SK-N-SH (cell line): ENCODE measurements at regions not wholly inside any gene's neighbourhood (a gene's known extent, or its start where the extent isn't known, plus 50 kb on each side); places are given as distances from the start of the nearest gene placed in this dataset.

ENCODE experiments used
- CTCF ChIA-PET: fragments of 300-600, 350-600 bp; formaldehyde crosslinking; extraction: SDS; loops from one replicate; lab custom pipeline; 2021; lab: Yijun Ruan, JAX
- POLR2A ChIA-PET: fragments of 350-600 bp; sonication (Branson Sonifier 250); formaldehyde crosslinking; extraction: SDS; loops from one replicate; lab custom pipeline; 2020; ENCODE audit warnings: antibody characterized with exemption, inconsistent platforms; lab: Yijun Ruan, JAX
- DNase-seq: peaks from one replicate; pipeline ENCODE4 v3.0.0; 2012
- H2AFZ ChIP-seq: fragments of 200-600 bp; sonication (generic); 2 replicates; pipeline ENCODE4 v1.8.1; 2016; ENCODE audit warnings: antibody characterized with exemption, mild to moderate bottlenecking, low read depth
- H3F3A ChIP-seq: fragments of 200-600 bp; sonication (generic); replicated peaks from 2 replicates; pipeline ENCODE3; 2016; ENCODE audit warnings: antibody characterized with exemption, mild to moderate bottlenecking; ENCODE audit not compliant: insufficient read depth
- H3K27ac ChIP-seq, 2 experiments: fragments of 200-500 bp in 1 of 2; fragments of 200-600 bp in 1 of 2; sonication (Bioruptor generic) in 1 of 2; sonication (generic), shearing (Covaris generic) in 1 of 2; 2 replicates each; pipeline versions ENCODE4 v1.5.1 to v1.6.1; 2014 to 2016; ENCODE audit warnings: low read depth in 2 of 2, inconsistent platforms in 1 of 2, low read length in 1 of 2, mild to moderate bottlenecking in 1 of 2, mixed read lengths in 1 of 2
- H3K27me3 ChIP-seq: fragments of 200-600 bp; sonication (generic), shearing (Covaris generic); 2 replicates; pipeline ENCODE4 v1.6.1; 2016; ENCODE audit warnings: mixed run types; ENCODE audit not compliant: insufficient read depth
- H3K36me3 ChIP-seq, 2 experiments: fragments of 200-500 bp in 1 of 2; fragments of 200-600 bp in 1 of 2; sonication (Bioruptor generic) in 1 of 2; sonication (generic) in 1 of 2; replicated peaks in 1 of 2; 2 replicates each; pipeline versions ENCODE3 to v1.5.1; 2014 to 2016; ENCODE audit warnings: low read length in 1 of 2, mild to moderate bottlenecking in 1 of 2; ENCODE audit not compliant: insufficient read depth in 2 of 2, control insufficient read depth in 1 of 2
- H3K4me1 ChIP-seq, 2 experiments: fragments of 200-500 bp in 1 of 2; fragments of 200-600 bp in 1 of 2; sonication (Bioruptor generic) in 1 of 2; sonication (generic), shearing (Covaris generic) in 1 of 2; 2 replicates each; pipeline versions ENCODE4 v1.5.1 to v1.6.1; 2014 to 2016; ENCODE audit warnings: low read depth in 1 of 2, low read length in 1 of 2, mixed run types in 1 of 2; ENCODE audit not compliant: insufficient read depth in 2 of 2, control insufficient read depth in 1 of 2
- H3K4me2 ChIP-seq: fragments of 200-600 bp; sonication (generic), shearing (Covaris generic); 2 replicates; pipeline ENCODE4 v1.6.1; 2017; ENCODE audit warnings: mixed run types
- H3K4me3 ChIP-seq, 2 experiments: fragments of 200-500 bp in 1 of 2; fragments of 200-600 bp in 1 of 2; sonication (Bioruptor generic) in 1 of 2; sonication (generic), shearing (Covaris generic) in 1 of 2; 2 replicates each; pipeline versions ENCODE4 v1.5.1 to v1.8.1; 2014 to 2016; ENCODE audit warnings: low read depth in 2 of 2, inconsistent platforms in 1 of 2, low read length in 1 of 2, mild to moderate bottlenecking in 1 of 2, mixed read lengths in 1 of 2, moderate library complexity in 1 of 2
- H3K79me2 ChIP-seq: fragments of 200-600 bp; sonication (generic); 2 replicates; pipeline ENCODE4 v1.8.1; 2017; ENCODE audit warnings: mild to moderate bottlenecking; ENCODE audit not compliant: insufficient read depth
- H3K9ac ChIP-seq: fragments of 200-600 bp; sonication (generic); 2 replicates; pipeline ENCODE4 v1.6.1; 2017; ENCODE audit warnings: mixed run types
- H3K9me2 ChIP-seq: fragments of 200-600 bp; sonication (generic); 2 replicates; pipeline ENCODE4 v1.6.1; 2017; ENCODE audit warnings: mixed run types
- H3K9me3 ChIP-seq: fragments of 200-600 bp; sonication (generic); 2 replicates; pipeline ENCODE4 v1.6.1; 2017; ENCODE audit warnings: mixed run types, mild to moderate bottlenecking, moderate library complexity
- H4K20me1 ChIP-seq: fragments of 200-600 bp; sonication (generic); 2 replicates; pipeline ENCODE4 v1.6.1; 2017; ENCODE audit warnings: mild to moderate bottlenecking, mixed run types; ENCODE audit not compliant: insufficient read depth
- CTCF ChIP-seq: fragments of 200-600 bp; sonication (generic); IDR thresholded peaks from 2 replicates; pipeline ENCODE4 v1.6.1; 2017; ENCODE audit warnings: antibody characterized with exemption, mild to moderate bottlenecking, moderate library complexity
- FOSL2 ChIP-seq: IDR thresholded peaks from 2 replicates; pipeline ENCODE4 v1.4.0; 2012; ENCODE audit warnings: low read depth, mild to moderate bottlenecking, moderate library complexity, borderline replicate concordance
- FOXJ3 ChIP-seq: sonication (generic); formaldehyde crosslinking; IDR thresholded peaks from 2 replicates; pipeline ENCODE4 v1.5.1; 2020; ENCODE audit warnings: mild to moderate bottlenecking, missing genetic modification reagents
- FOXM1 ChIP-seq: IDR thresholded peaks from 2 replicates; pipeline ENCODE4 v1.4.0; 2012; ENCODE audit warnings: low read depth, mild to moderate bottlenecking
- JUND ChIP-seq: IDR thresholded peaks from 2 replicates; pipeline ENCODE4 v1.4.0; 2012
- MAX ChIP-seq: IDR thresholded peaks from 2 replicates; pipeline ENCODE4 v1.4.0; 2012; ENCODE audit warnings: low read depth
- MEF2A ChIP-seq: IDR thresholded peaks from 2 replicates; pipeline ENCODE4 v1.4.0; 2012; ENCODE audit warnings: low read depth, borderline replicate concordance
- MXI1 ChIP-seq: IDR thresholded peaks from 2 replicates; pipeline ENCODE4 v1.6.1; 2012; ENCODE audit warnings: mild to moderate bottlenecking, low read depth, low read length, improper control_type of control experiment
- POLR2AphosphoS5 ChIP-seq: IDR thresholded peaks from 2 replicates; pipeline ENCODE4 v1.6.1; 2012; ENCODE audit warnings: low read depth, low read length
- RAD21 ChIP-seq: IDR thresholded peaks from 2 replicates; pipeline ENCODE4 v1.6.1; 2012; ENCODE audit warnings: mild to moderate bottlenecking, low read length
- RCOR1 ChIP-seq: fragments of 150-350 bp; IDR thresholded peaks from 2 replicates; pipeline ENCODE4 v1.6.1; 2017; ENCODE audit warnings: antibody characterized with exemption, low read length
- SIN3A ChIP-seq: IDR thresholded peaks from 2 replicates; pipeline ENCODE4 v1.6.1; 2012; ENCODE audit warnings: low read depth, mild to moderate bottlenecking, low read length, moderate library complexity, borderline replicate concordance
- TAF1 ChIP-seq: IDR thresholded peaks from 2 replicates; pipeline ENCODE4 v1.6.1; 2012; ENCODE audit warnings: low read depth, mild to moderate bottlenecking, low read length, moderate library complexity, borderline replicate concordance
- TCF12 ChIP-seq: IDR thresholded peaks from 2 replicates; pipeline ENCODE4 v1.4.0; 2012
- TEAD4 ChIP-seq: IDR thresholded peaks from 2 replicates; pipeline ENCODE4 v1.4.0; 2012; ENCODE audit warnings: mild to moderate bottlenecking, borderline replicate concordance; ENCODE audit not compliant: insufficient read depth
- USF2 ChIP-seq: fragments of 150-350 bp; IDR thresholded peaks from 2 replicates; pipeline ENCODE4 v1.6.1; 2017; ENCODE audit warnings: antibody characterized with exemption, low read length, low read depth, borderline replicate concordance
- YY1 ChIP-seq: IDR thresholded peaks from 2 replicates; pipeline ENCODE4 v1.4.0; 2012; ENCODE audit warnings: low read depth, mild to moderate bottlenecking
- WGBS: methylation state at CpG from one replicate; pipeline ENCODE4 v1.1.6; 2017; ENCODE audit warnings: low lambda C conversion rate; 5-methylcytosine and 5-hydroxymethylcytosine counted together

- Histone ChIP-seq H2AFZ (no peak overlapping the region), H3F3A (no peaks in the 10 kb centered on the region), H3K4me2 (no peak overlapping the region), H3K9ac (no peak overlapping the region), H4K20me1 (no peaks in the 10 kb centered on the region), H3K9me3 (peaks cover 4% of the 10 kb centered on the region; the same call in 1 of the 2 replicates), H3K4me1 (no peaks in the 10 kb centered on the region), H3K4me3 (no peak overlapping the region), H3K36me3 (no peaks in the 10 kb centered on the region), H3K27me3 (no peaks in the 10 kb centered on the region), H3K27ac (no peak overlapping the region), H3K9me2 (no peaks in the 10 kb centered on the region), H3K79me2 (no peaks in the 10 kb centered on the region)
- ChIA-PET POLR2A (no interaction called here), CTCF (no interaction called here)
- 6% methylated on average over 2 of the region's 2 CpGs for WGBS
- DNase-seq, result no peak
- TF ChIP-seq TEAD4, result no peak
- TF ChIP-seq CTCF, result no peak
- TF ChIP-seq FOSL2, result no peak
- no peak for TF ChIP-seq RCOR1
- no peak for TF ChIP-seq POLR2AphosphoS5
Measured at GRCh38 chr4:23602720-23603119, 287.1 kb downstream of the PPARGC1A start.

- H4K20me1 ChIP-seq, result no peaks in the 10 kb centered on the region
- ChIA-PET POLR2A (no interaction called here), CTCF (no interaction called here)
- WGBS, result 12% methylated on average over 3 of the region's 3 CpGs
- TF ChIP-seq FOXM1 (no peak), MAX (no peak), MEF2A (no peak), USF2 (no peak), YY1 (no peak), JUND (no peak), POLR2AphosphoS5 (no peak), TCF12 (no peak), TAF1 (no peak), MXI1 (no peak), SIN3A (no peak), RAD21 (no peak), FOXJ3 (CRISPR knock-in tag) (no peak)
- no peaks in the 10 kb centered on the region for H3F3A ChIP-seq
- H3K79me2 ChIP-seq, result no peaks in the 10 kb centered on the region
- H3K9me3 ChIP-seq, result no peaks in the 10 kb centered on the region
- H3K9ac ChIP-seq, result no peak overlapping the region
- H3K36me3 ChIP-seq, result no peaks in the 10 kb centered on the region
- no peaks in the 10 kb centered on the region for H3K4me1 ChIP-seq
- no peak overlapping the region for H3K4me2 ChIP-seq
- H3K4me3 ChIP-seq, result no peak overlapping the region
- H3K27me3 ChIP-seq, result no peaks in the 10 kb centered on the region
- no peak overlapping the region for H3K27ac ChIP-seq
- no peaks in the 10 kb centered on the region for H3K9me2 ChIP-seq
- no peak for DNase-seq
- no peak overlapping the region for H2AFZ ChIP-seq
Measured at GRCh38 chr4:23594125-23594524, 295.7 kb downstream of the PPARGC1A start.
